ENCODE measurements at regions not wholly inside any gene's neighbourhood (a gene's known extent, or its start where the extent isn't known, plus 50 kb on each side); places are given as distances from the start of the nearest gene placed in this dataset.
"Not testable (repeated sequence)": the region's sequence is repeated elsewhere in the genome, so short reads cannot be mapped to it uniquely, and the experiment has no call there.

- not testable (repeated sequence) for TF ChIP-seq CTCF, POLR2A (IDR thresholded peaks at IDR 0.05)
Measured at GRCh38 chr2:110387044-110387443, 85.6 kb downstream of the LIMS4 start.
